ENCODE measurements at regions not wholly inside any gene's neighbourhood (a gene's known extent, or its start where the extent isn't known, plus 50 kb on each side); places are given as distances from the start of the nearest gene placed in this dataset.
A peak's percentile ranks its signal among the peaks of the same experiment; 100 is the strongest.

GRCh38 chrX:118878977-118879376 is 55.4 kb downstream of the ZCCHC12 start:
- no peak for FAIRE-seq

GRCh38 chrX:118879586-118879985 is 56.0 kb downstream of the ZCCHC12 start:
- no peak overlapping the region for H3K4me3 ChIP-seq (ENCODE audit: low read depth, low read length)
- H3K27me3 ChIP-seq (ENCODE audit: control insufficient read depth, insufficient read depth, low read length): no peaks in the 10 kb centered on the region
- TF ChIP-seq CTCF (IDR thresholded peaks at IDR 0.05; ENCODE audit: insufficient read depth, low read length, severe bottlenecking): no peak
- no peaks in the 10 kb centered on the region for H3K36me3 ChIP-seq (ENCODE audit: control insufficient read depth, insufficient read depth, low read length)
- FAIRE-seq (no peak), DNase-seq (ENCODE audit: low read depth) (no peak)

More at GRCh38 chrX:118878977-118879376, 55.4 kb downstream of the ZCCHC12 start:
- no peak for TF ChIP-seq CTCF (IDR thresholded peaks at IDR 0.05; ENCODE audit: insufficient read depth, low read length, severe bottlenecking)
- Histone ChIP-seq H3K27me3 (ENCODE audit: control insufficient read depth, insufficient read depth, low read length) (no peaks in the 10 kb centered on the region), H3K4me3 (ENCODE audit: low read depth, low read length) (no peak overlapping the region), H3K36me3 (ENCODE audit: control insufficient read depth, insufficient read depth, low read length) (no peaks in the 10 kb centered on the region)
- DNase-seq (ENCODE audit: low read depth): no peak

DNA sequence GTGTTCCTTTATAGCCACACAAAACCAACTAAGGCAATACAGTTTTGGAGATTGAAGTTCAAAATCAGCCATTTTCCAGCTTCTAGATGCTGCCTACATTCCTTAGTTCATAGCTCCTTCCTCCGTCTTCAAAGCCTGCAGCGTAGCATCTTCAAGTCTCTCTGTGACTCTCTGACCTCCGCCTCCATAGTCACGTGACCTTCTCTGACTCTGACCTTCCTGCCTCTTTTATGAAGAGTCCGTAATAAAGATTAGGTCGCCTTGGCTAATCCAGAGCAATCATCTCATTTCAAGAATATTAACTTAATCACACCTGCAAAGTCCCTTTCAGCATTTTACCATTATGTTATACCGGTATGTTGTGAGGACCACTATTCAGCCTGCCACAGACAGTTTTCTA is 60.4 kb downstream of the ZCCHC12 start:
- FAIRE-seq (no peak), DNase-seq (ENCODE audit: low read depth) (no peak)
- TF ChIP-seq CTCF (IDR thresholded peaks at IDR 0.05; ENCODE audit: insufficient read depth, low read length, severe bottlenecking): no peak
- H3K36me3 ChIP-seq (ENCODE audit: control insufficient read depth, insufficient read depth, low read length): no peaks in the 10 kb centered on the region
- no peak overlapping the region for H3K4me3 ChIP-seq (ENCODE audit: low read depth, low read length)
- no peaks in the 10 kb centered on the region for H3K27me3 ChIP-seq (ENCODE audit: control insufficient read depth, insufficient read depth, low read length)

DNA sequence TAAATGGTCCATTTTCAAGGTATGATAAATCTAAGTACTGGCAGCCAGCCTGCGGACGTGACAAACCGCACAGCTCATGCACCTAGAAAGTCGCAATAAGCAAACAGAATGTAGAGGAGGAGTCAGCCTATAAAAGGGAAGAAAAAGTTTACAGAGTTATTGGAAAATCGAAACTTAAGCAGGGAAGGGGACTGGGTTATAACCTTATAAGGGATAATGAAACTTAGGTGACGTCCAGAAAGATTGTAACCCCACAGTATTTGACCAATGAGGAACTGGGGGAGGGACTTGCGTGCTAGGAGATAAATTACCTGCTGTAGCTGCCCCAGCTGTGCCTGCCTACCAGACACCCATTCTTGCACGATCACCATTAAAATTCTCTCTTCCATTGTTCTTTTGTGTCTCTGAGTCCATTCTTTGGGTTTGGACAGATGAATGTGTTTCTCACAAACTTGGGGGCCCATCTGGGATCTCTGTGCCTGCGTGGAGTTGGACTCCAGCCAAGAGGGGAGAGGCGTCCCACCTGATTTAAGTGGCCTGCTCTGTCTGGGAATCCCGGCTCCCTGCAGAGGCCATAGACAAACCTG is 61.0 kb downstream of the ZCCHC12 start:
- FAIRE-seq (no peak), DNase-seq (ENCODE audit: low read depth) (peak; percentile 5)
- no peak for TF ChIP-seq CTCF (IDR thresholded peaks at IDR 0.05; ENCODE audit: insufficient read depth, low read length, severe bottlenecking)
- no peaks in the 10 kb centered on the region for H3K27me3 ChIP-seq (ENCODE audit: control insufficient read depth, insufficient read depth, low read length)
- H3K4me3 ChIP-seq (ENCODE audit: low read depth, low read length): no peak overlapping the region
- H3K36me3 ChIP-seq (ENCODE audit: control insufficient read depth, insufficient read depth, low read length): no peaks in the 10 kb centered on the region

DNA sequence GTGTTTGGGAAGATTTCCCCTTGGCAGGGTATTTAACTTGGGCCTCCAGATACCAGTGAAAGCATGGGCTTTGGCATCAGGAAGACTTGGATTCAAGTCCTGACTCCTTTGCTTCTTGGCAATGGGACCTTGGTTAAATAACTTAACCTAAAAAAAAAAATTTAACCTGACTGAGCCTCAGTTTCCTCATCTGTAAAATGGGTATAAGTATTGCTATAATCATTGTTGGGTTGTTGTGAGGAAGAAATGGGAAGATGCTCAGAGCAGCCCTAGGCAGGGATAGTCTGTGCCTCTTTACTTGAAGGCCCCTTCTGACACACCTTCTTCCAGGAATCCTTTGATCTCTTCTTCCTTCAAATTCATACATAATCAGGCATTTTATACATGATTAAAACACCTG is 70.3 kb downstream of the ZCCHC12 start:
- Histone ChIP-seq H3K36me3 (ENCODE audit: control insufficient read depth, insufficient read depth, low read length) (no peaks in the 10 kb centered on the region), H3K4me3 (ENCODE audit: low read depth, low read length) (no peak overlapping the region), H3K27me3 (ENCODE audit: control insufficient read depth, insufficient read depth, low read length) (no peaks in the 10 kb centered on the region)
- DNase-seq (ENCODE audit: low read depth) (no peak), FAIRE-seq (no peak)
- no peak for TF ChIP-seq CTCF (IDR thresholded peaks at IDR 0.05; ENCODE audit: insufficient read depth, low read length, severe bottlenecking)

GRCh38 chrX:118901991-118902390 is 72.4 kb upstream of the LONRF3 start:
- no peaks in the 10 kb centered on the region for H3K36me3 ChIP-seq (ENCODE audit: control insufficient read depth, insufficient read depth, low read length)
- FAIRE-seq (no peak), DNase-seq (ENCODE audit: low read depth) (no peak)
- H3K4me3 ChIP-seq (ENCODE audit: low read depth, low read length): no peak overlapping the region
- TF ChIP-seq CTCF (IDR thresholded peaks at IDR 0.05; ENCODE audit: insufficient read depth, low read length, severe bottlenecking): no peak
- no peaks in the 10 kb centered on the region for H3K27me3 ChIP-seq (ENCODE audit: control insufficient read depth, insufficient read depth, low read length)

Measured in bronchial epithelial cell (primary cell).